ENCODE measurements at regions not wholly inside any gene's neighbourhood (a gene's known extent, or its start where the extent isn't known, plus 50 kb on each side); places are given as distances from the start of the nearest gene placed in this dataset.
"Not testable (repeated sequence)": the region's sequence is repeated elsewhere in the genome, so short reads cannot be mapped to it uniquely, and the experiment has no call there.

- no peak for DNase-seq
These were observed 431.0 kb upstream of the MEIS1 start for GRCh38 chr2:66003931-66004330.

- no peak for DNase-seq
These were observed 433.4 kb upstream of the MEIS1 start for GRCh38 chr2:66001538-66001937.

DNA sequence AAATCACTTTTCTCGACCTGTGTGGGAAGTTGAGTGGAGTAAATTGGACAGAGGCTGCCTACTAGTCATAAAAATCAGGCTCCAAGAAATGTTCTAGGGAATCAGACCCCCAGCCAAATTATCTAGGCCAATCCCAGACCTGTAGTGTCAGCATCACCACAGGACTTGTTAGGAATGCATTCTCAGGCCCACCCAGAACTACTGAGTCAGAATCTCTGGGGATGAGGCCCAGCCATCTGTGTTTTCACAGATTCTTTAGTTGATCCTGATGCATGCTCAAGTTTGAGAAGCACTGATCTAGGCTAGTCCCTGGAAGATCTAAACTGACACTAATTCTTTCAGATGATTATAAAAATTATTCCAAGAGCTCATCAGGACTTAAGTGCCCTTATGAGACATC lies 434.0 kb upstream of the MEIS1 start:
- DNase-seq: no peak

GRCh38 chr2:65999796-66000195 lies 435.1 kb upstream of the MEIS1 start:
- DNase-seq: no peak

DNA sequence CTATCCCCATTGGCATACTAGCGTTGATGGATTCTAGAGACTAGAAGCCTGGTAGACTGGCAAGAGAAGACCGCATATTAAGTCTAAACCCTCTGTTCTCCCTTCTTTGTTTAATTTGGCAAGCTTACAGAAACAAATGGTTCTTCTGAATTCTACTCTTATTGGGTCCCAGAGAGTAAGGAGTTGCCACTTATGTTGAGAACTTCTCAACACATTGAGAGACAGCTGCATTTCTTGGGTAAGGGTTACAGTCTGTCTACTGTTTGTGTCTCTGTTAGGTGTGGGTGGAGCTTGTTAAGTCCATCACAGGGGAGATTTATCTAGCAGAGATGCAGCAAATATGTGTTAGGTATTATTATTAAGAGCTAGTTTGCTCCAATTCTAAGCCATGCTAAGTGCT lies 435.8 kb upstream of the MEIS1 start:
- no peak for DNase-seq

GRCh38 chr2:65997961-65998360 lies 437.0 kb upstream of the MEIS1 start:
- DNase-seq: no peak

DNA sequence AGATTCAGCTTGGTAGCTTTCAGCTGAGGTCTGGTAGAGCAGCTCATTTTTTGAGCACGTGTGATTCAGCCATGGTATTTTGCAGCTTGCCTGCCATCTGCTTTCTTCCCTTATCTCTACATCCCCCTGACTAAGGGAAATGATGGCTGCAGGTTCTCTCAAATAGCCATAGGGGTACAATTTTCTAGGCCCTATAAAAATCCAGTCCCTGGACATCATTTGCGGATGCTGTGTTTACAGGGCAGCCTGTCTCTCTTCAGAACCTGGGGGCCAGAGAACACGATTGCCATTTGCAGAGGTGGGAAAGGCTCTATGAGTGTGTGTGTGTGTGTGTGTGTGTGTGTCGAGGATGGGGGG lies 442.7 kb upstream of the MEIS1 start:
- DNase-seq: no peak

DNA sequence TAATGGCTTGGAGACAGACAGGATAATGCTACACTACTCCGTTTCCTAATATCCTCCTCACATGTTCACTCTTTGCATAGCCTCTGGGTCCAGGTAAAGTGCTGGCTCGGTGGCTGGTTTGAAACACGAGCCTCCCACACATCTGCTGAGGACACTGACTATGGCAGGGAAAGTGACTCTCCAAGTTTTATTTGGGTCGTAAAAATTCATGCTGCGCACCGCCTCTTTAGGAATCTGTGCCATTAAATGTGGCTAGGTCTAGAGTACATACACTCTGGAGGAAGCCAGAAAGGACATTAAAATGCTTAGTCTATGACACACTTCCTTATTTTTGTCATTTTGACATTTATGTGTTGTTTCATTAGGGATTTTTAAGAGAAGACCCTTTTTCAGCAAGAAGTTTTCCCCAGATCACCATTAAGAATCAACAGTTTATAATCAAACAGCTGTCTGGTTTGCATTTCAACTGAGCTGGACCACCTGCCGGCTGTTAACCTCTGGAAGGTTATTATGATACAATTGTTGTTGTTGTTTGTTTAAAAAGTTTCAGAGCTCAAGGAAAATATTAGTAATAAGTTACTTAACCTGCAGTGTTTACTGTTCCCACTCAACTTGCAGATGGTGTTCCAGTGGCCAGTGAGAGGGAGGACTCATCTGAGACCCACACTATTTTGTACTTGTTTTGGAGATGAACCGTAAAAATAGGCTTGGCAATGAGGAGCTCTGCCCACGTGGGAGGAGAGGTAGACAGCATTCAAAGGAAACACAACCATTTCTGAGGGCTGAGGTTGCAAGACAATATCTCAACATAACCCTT lies 443.3 kb upstream of the MEIS1 start:
- no peak for DNase-seq

GRCh38 chr2:65985986-65986385 lies 448.9 kb upstream of the MEIS1 start:
- no peak for DNase-seq

DNA sequence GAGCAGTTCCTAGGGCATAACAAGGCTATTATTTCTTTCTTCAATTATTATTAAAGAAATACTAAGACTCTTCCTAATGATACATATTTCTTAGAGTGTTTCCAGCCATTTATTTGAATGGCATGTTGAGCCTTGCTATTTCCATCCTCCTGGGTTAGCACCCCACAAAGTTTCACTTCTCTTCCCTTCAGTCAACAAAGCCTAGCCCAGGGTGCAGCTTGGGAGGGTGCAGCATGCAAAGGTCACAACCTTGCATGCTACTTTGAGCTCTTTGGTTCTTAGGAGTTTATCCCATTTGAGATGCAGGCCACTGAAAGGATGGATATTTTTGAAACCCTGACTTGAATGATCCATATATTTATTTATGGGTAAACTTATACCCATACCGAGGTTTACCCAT lies 454.4 kb upstream of the MEIS1 start:
- no peak for DNase-seq

GRCh38 chr2:65979446-65979845 lies 455.5 kb upstream of the MEIS1 start:
- no peak for DNase-seq

DNA sequence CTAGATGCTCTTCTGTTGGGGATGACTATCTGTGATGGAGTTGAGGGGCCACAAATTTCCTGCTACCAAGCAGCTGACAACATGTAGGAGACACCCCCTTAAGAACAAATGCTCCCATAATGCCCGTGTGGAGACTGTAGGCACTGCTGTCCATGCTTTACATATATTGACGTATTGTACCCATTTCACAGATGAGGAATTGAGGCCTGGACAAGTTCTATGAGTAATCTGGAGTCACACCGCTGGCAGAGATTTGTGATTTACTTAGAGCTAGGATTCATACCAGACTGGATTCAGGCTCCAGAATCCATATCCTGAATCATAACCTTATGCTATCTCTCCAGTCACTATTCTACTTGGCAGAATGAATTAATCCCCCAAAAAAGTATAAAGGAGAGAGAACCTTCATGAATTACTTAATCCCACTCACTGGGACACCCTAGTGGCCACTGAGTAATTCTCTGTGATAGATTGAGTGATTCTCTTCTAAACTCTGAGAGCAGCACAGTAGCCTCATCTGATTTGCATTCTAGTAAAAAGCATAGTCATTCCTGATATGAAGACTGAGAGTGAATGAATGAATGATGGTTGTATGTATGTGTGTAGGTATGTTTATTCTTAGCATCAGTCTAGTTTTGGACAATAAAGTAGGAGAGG lies 460.7 kb upstream of the MEIS1 start:
- no peak for DNase-seq

- DNase-seq: no peak
These were observed 465.8 kb upstream of the MEIS1 start for GRCh38 chr2:65969161-65969560.

DNA sequence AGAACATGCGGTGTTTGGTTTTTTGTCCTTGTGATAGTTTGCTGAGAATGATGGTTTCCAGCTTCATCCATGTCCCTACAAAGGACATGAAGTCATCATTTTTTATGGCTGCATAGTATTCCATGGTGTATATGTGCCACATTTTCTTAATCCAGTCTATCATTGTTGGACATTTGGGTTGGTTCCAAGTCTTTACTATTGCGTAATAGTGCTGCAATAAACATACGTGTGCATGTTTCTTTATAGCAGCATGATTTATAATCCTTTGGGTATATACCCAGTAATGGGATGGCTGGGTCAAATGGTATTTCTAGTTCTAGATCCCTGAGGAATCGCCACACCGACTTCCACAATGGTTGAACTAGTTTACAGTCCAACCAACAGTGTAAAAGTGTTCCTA lies 471.6 kb upstream of the MEIS1 start:
- DNase-seq: not testable (repeated sequence)

- no peak for DNase-seq
These were observed 474.0 kb upstream of the MEIS1 start for GRCh38 chr2:65960953-65961352.

DNA sequence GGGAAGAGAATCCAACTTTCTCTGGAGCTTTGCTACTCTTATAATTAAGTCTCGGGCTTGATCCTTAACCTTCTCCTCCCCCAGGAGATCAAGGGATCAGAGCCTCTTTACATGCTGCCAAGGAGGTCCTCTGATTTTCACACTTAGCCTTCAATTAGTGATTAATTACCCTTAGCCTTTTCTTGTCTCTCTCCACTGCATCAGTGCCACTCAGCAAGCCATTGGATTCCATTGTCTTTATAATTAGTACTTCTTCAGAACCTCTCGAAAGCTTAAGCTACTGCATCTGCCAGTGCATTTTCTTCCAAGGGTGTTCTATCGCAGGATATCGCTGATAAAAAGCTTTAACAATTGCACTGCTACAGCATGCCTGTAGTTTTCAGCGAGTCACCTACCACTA lies 477.0 kb upstream of the MEIS1 start:
- DNase-seq: no peak

- no peak for DNase-seq
These were observed 477.5 kb upstream of the MEIS1 start for GRCh38 chr2:65957454-65957853.

DNA sequence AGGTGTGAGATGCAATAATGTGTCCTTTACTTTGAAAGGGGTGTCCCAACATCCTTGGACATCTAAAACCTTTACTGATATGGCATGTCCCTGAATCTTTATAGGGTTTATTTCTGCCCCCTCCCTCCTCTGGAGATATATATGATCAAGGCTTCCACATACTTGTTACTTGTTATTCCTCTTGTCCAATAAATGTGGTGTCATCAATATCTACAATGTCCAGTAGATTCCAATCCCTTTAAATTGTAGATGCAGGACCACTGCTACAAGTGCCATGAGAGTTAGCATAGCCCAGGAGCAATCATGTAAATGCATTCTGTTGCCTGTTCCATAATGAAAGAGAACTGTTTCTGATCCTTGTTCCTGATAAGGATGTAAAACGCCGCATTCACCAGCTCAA lies 479.7 kb upstream of the MEIS1 start:
- no peak for DNase-seq

GRCh38 chr2:65952966-65953761 lies 481.8 kb upstream of the MEIS1 start:
- DNase-seq: no peak

DNA sequence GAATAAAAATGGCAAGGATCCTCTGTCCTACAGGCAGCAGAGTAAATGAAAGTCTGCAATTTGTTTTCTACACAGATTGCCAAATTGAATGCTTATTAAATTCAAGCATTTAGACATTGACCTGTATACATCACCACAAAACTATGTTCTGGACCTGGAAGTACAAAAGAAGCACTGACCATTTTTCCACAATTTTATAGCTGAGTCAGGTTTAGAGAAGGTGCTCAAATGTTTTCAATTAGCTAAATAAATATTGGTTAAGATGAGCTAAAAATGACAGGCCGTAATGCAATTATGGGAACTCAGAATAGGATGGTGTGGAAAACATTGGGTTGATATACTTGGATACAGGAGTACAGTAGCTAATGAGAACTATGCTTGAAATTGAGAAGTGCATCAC lies 490.7 kb upstream of the MEIS1 start:
- no peak for DNase-seq

GRCh38 chr2:65943099-65943786 lies 491.7 kb upstream of the MEIS1 start:
- DNase-seq: no peak

- DNase-seq: no peak
These were observed 494.1 kb upstream of the MEIS1 start for GRCh38 chr2:65940856-65941255.

- DNase-seq: no peak
These were observed 495.2 kb upstream of the MEIS1 start for GRCh38 chr2:65939687-65940086.
